GM19468 (cell line): ENCODE measurements at regions not wholly inside any gene's neighbourhood (a gene's known extent, or its start where the extent isn't known, plus 50 kb on each side); places are given as distances from the start of the nearest gene placed in this dataset.
A peak's percentile ranks its signal among the peaks of the same experiment; 100 is the strongest.
"Not testable (repeated sequence)": the region's sequence is repeated elsewhere in the genome, so short reads cannot be mapped to it uniquely, and the experiment has no call there.

Source experiments
- ATAC-seq: cut with Tn5 transposase; IDR thresholded peaks from one replicate; pipeline ENCODE4 v1.9.1; 2021; ENCODE audit warnings: mild to moderate bottlenecking, moderate library complexity, moderate number of reproducible peaks; ENCODE audit not compliant: unreplicated experiment; ENCODE audit errors: extremely low read depth

DNA sequence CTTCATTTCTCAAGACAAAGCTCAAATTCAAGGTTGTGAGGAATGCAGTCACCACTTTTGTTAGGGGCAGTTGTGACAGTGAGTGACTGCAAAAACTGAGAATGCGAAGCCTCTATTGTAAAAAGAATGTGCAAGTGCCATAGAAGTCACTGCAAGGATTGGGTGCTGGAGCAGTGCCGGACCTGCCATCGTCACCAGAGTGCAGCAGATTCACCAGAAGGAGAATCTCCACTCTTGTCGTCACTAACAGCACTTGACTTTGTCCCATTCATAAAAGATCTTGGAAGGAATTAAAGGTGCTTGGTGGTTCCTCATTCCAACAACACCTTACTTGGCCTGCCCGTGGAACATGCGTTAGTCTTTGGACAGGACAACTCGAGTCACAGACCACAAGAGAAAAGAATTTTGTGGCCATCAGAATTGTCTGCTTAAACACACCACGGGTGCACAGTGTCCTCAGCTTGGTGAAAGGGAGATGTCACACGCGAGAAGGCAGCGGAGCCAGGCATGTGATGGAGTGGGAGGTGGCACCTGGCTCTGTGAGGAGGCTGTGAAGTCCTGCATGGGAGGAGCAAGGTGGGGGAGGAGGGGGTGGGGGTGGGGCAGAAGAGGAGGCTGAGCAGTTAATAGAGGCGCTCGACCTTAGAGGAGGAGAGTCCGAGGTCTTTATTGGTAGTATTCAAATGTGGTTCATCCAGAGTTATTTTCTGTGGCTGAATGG lies 100.9 kb upstream of the SPDYE9 start:
- not testable (repeated sequence) for ATAC-seq

DNA sequence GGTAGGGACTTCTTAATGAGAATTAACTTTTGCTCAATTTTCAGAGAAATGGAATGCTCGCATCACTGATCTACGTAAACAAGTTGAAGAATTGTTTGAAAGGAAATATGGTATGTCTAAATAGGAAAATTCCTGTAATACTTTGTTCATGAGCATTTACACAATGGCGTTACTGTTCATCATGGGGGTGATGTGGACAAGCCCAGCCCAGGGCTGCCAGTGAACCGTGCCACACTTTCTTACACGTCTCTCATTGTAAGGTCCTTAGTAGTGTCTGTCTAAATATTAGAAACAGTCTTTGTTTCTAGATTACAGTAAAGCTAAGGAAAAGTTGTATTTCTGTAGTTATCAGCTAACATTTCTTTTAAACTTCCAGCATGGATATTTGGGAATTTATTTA lies 91.0 kb upstream of the SPDYE9 start:
- not testable (repeated sequence) for ATAC-seq

DNA sequence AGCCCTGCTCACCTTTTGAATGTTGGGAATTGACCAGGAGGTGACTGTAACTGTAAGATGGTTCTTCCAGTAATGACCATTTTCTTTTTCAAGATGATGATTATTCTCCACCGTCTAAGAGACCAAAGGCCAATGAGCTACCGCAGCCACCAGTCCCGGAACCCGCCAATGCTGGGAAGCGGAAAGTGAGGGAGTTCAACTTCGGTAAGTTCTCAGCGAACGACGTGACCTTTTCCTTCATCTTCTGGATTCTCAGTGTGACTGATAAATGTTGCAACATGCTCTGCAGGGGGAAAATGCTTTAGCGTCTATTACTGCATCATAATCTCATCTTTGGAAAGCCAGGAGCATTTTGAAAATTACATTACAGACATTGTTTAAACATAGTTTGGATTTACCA lies 89.5 kb upstream of the SPDYE9 start:
- not testable (repeated sequence) for ATAC-seq

- not testable (repeated sequence) for ATAC-seq
Measured at GRCh38 chr7:73170902-73171301, 85.1 kb upstream of the SPDYE9 start.

- not testable (repeated sequence) for ATAC-seq
Measured at GRCh38 chr7:73170415-73170814, 84.6 kb upstream of the SPDYE9 start.

GRCh38 chr7:73166152-73166551 lies 80.3 kb upstream of the SPDYE9 start:
- not testable (repeated sequence) for ATAC-seq

DNA sequence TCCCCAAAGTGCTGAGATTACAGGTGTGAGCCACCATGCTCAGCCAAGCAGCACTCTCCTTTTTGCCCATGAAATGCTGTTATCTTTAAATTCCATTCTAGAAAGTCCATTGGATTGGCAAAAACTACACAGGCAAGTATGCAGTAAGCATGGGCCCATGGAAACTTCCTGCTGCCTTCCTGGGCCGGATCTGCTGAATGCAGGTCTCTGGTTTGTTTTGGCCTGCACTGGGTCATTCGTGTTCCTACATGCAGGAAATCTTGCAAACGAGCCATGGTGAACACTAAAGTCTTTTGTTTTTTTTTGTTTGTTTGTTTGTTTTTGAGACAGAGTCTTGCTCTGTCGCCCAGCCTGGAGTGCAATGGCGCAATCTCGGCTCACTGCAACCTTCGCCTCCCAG lies 76.8 kb upstream of the SPDYE9 start:
- not testable (repeated sequence) for ATAC-seq

GRCh38 chr7:73161727-73162126 lies 75.9 kb upstream of the SPDYE9 start:
- not testable (repeated sequence) for ATAC-seq

GRCh38 chr7:73157169-73157661 lies 71.4 kb upstream of the SPDYE9 start:
- not testable (repeated sequence) for ATAC-seq

- not testable (repeated sequence) for ATAC-seq
Measured at GRCh38 chr7:73156510-73157168, 70.8 kb upstream of the SPDYE9 start.

GRCh38 chr7:73154586-73155038 lies 68.8 kb upstream of the SPDYE9 start:
- ATAC-seq = peak; percentile 88

- not testable (repeated sequence) for ATAC-seq
Measured at GRCh38 chr7:73153921-73154585, 68.2 kb upstream of the SPDYE9 start.

DNA sequence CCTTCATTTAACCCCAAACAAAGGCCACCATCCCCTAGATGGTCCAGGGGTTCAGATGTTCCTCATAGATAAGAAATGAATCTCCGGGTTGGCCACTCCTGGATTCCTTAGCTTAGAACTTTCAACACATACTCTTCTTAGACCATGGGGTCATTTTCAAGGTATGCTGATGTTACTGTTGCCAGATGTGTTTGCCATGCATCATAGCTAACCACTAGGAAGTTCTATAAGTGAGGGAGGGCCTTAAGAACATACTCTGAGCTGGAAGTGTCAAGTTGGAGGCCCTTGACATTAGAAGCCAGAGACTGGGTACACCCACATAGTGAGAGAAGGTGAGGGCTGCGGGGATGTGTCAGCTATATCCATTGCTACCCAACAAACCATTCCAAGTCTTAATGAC lies 62.7 kb upstream of the SPDYE9 start:
- ATAC-seq = not testable (repeated sequence)

- ATAC-seq = not testable (repeated sequence)
Measured at GRCh38 chr7:73147681-73148080, 61.8 kb upstream of the SPDYE9 start.

GRCh38 chr7:73143993-73144392 lies 58.2 kb upstream of the SPDYE9 start:
- not testable (repeated sequence) for ATAC-seq

- not testable (repeated sequence) for ATAC-seq
Measured at GRCh38 chr7:73137922-73138321, 52.1 kb upstream of the SPDYE9 start.
